Adrenal gland (tissue), 9 donors: ENCODE measurements at regions not wholly inside any gene's neighbourhood (a gene's known extent, or its start where the extent isn't known, plus 50 kb on each side); places are given as distances from the start of the nearest gene placed in this dataset.

Experiments
- DNase-seq, 7 donors: peaks; one replicate each; pipeline ENCODE4 v3.0.0-alpha.2; 2019 to 2020
- H3K27ac ChIP-seq, 5 donors: fragments of 200-600 bp; sonication (generic) in 4 of 5; 1 replicate in 3 of 5; 2 replicates in 2 of 5; pipeline versions ENCODE4 v1.5.1 to v1.8.0; 2016 to 2020; ENCODE audit warnings: mild to moderate bottlenecking in 1 of 5
- H3K27me3 ChIP-seq: fragments of 200-600 bp; 2 replicates; pipeline ENCODE4 v1.8.0; 2021
- H3K36me3 ChIP-seq, 2 donors: fragments of 200-600 bp; replicated peaks in 1 of 2; 1 replicate in 1 of 2; 2 replicates in 1 of 2; pipeline versions ENCODE4 v1.5.1 to v1.8.0; 2018 to 2022
- H3K4me1 ChIP-seq, 2 donors: fragments of 200-600 bp; replicated peaks in 1 of 2; 1 replicate in 1 of 2; 2 replicates in 1 of 2; pipeline versions ENCODE4 v1.5.1 to v1.8.0; 2018 to 2021
- H3K4me3 ChIP-seq, 4 donors: fragments of 200-600 bp; sonication (generic) in 3 of 4; one replicate each; pipeline ENCODE4 v1.5.1; 2016 to 2018
- H3K9me3 ChIP-seq, 3 donors: fragments of 200-600 bp; sonication (generic) in 1 of 3; replicated peaks in 1 of 3; 1 replicate in 2 of 3; 2 replicates in 1 of 3; pipeline versions ENCODE4 v1.5.1 to v1.8.0; 2016 to 2021
- POLR2A ChIP-seq, 2 donors: fragments of 450-650 bp; IDR thresholded peaks; one replicate each; pipeline ENCODE4 v1.6.1; 2017; ENCODE audit warnings: antibody characterized with exemption in 2 of 2, mild to moderate bottlenecking in 2 of 2, moderate library complexity in 1 of 2
- WGBS, 4 donors: extraction: QIAGEN DNeasy Blood & Tissue Kit in 2 of 4; methylation state at CpG; one replicate each; pipeline versions ENCODE4 v1.1.5 to v1.1.7; 2013 to 2017; 5-methylcytosine and 5-hydroxymethylcytosine counted together
- intact Hi-C, 2 donors: fragments of 100-400 bp; cut with DNase I; formaldehyde crosslinking; loops; one replicate each; pipeline versions ENCODE4 v1.14.1 to v1.15.0; 2022 to 2023
- TF ChIP-seq, protein P1 (sequence below), 6 experiments: fragments of 450-650 bp in 4 of 6; fragments of 200-600 bp in 2 of 6; sonication (generic) in 1 of 6; IDR thresholded peaks; 1 replicate in 5 of 6; 2 replicates in 1 of 6; pipeline versions ENCODE4 v1.5.1 to v1.8.0; 2016 to 2021; ENCODE audit warnings: antibody characterized with exemption in 6 of 6, mild to moderate bottlenecking in 2 of 6, moderate library complexity in 1 of 6
- donor health status: healthy with polysubstance abuse.
- donor health status: Bipolar disorder and iron deficiency.
- donor health status: DM: yes; HTN: yes; CAD: no.
- donor health status: DM: no; HTN: no; CAD: no.
- donor health status: DM: no; HTN: no; CAD: no.

DNA sequence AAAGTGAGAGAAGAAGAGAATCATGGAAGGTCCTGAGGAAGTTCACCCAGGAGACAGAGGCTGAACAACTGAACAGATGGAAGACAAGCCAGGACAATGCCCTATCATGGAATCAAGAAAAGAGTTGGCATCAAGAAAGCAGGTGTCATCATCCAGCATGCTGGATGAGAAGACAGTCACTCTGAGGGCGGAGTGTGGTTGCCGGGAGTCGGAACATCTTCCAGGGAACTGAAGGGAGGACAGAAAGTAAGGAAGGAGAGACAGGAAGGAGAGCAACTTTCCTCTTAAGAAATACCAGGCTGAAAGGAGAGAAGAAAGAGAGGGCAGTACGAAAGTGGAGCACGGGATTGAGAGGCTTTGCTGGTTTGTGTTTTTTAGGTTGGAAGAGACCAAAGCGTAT lies 654.5 kb upstream of the CELF2 start:
- Histone ChIP-seq H3K9me3 (no peaks in the 10 kb centered on the region), H3K36me3 (no peaks in the 10 kb centered on the region), H3K27ac (no peak overlapping the region), H3K27me3 (no peaks in the 10 kb centered on the region), H3K4me3 (no peak overlapping the region), H3K4me1 (no peaks in the 10 kb centered on the region)
- 84 to 90% (median 84%) methylated on average over 6 of the region's 6 CpGs for WGBS, 4 donors
- intact Hi-C loops, result no loop called here
- no peak for DNase-seq
- TF ChIP-seq, protein P1, sequence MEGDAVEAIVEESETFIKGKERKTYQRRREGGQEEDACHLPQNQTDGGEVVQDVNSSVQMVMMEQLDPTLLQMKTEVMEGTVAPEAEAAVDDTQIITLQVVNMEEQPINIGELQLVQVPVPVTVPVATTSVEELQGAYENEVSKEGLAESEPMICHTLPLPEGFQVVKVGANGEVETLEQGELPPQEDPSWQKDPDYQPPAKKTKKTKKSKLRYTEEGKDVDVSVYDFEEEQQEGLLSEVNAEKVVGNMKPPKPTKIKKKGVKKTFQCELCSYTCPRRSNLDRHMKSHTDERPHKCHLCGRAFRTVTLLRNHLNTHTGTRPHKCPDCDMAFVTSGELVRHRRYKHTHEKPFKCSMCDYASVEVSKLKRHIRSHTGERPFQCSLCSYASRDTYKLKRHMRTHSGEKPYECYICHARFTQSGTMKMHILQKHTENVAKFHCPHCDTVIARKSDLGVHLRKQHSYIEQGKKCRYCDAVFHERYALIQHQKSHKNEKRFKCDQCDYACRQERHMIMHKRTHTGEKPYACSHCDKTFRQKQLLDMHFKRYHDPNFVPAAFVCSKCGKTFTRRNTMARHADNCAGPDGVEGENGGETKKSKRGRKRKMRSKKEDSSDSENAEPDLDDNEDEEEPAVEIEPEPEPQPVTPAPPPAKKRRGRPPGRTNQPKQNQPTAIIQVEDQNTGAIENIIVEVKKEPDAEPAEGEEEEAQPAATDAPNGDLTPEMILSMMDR (IDR thresholded peaks at IDR 0.05), result no peak
- no peak for TF ChIP-seq POLR2A (IDR thresholded peaks at IDR 0.05)

DNA sequence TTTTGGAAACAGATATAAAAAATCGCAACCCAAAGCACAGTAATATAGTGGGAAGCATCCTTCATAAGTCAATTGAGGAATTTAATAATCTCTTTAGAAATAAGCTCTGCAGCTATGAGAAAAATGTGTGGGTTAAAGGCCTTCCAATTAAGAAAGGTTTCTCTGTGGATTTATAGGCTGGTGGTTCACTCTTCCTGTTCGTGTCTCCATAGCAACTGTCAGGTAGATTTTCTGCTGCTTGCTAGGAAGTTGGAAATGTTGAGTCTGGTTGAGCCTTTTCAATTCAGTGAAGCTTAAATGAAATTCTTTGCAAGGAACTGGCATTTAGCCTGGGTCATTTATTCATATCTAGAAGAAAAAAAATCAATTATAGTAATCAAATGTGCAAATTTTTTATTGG lies 652.8 kb upstream of the CELF2 start:
- WGBS, 4 donors, result 59 to 75% (median 65%) methylated on average over 2 of the region's 2 CpGs

DNA sequence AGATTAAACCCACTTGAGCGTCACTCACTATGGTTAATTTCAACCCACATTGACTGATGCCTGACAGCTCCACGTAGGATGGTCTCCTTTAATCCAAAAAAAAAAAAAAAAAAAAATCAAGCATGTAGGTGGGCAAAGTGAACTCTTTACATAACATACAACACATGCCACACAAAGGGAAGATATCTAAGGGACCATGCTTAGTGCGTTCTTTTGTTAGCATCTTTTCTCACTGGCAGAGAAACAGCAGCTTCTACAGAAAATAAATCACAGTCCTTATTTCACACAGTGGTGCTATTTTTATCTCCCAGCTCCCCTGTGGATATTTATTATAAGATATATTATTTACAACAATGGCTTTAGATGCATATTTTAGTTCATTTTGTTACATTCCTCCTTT lies 652.0 kb upstream of the CELF2 start:
- DNase-seq, result no peak
- Histone ChIP-seq H3K4me3 (no peak overlapping the region), H3K27ac (no peak overlapping the region), H3K27me3 (no peaks in the 10 kb centered on the region), H3K4me1 (no peaks in the 10 kb centered on the region), H3K36me3 (no peaks in the 10 kb centered on the region), H3K9me3 (no peaks in the 10 kb centered on the region)
- WGBS, 4 donors, result 74 to 88% (median 78%) methylated on average over 3 of the region's 3 CpGs
- intact Hi-C loops, result no loop called here
- no peak for TF ChIP-seq POLR2A (IDR thresholded peaks at IDR 0.05)
- TF ChIP-seq, protein P1 (IDR thresholded peaks at IDR 0.05), result no peak

More for the DNA sequence above, 652.8 kb upstream of the CELF2 start:
- TF ChIP-seq, protein P1 (IDR thresholded peaks at IDR 0.05), result no peak
- TF ChIP-seq POLR2A (IDR thresholded peaks at IDR 0.05), result no peak
- intact Hi-C loops, result no loop called here
- H3K4me3 ChIP-seq, result no peak overlapping the region
- no peaks in the 10 kb centered on the region for H3K4me1 ChIP-seq
- no peak overlapping the region for H3K27ac ChIP-seq
- no peak for DNase-seq
- no peaks in the 10 kb centered on the region for H3K36me3 ChIP-seq
- no peaks in the 10 kb centered on the region for H3K27me3 ChIP-seq
- no peaks in the 10 kb centered on the region for H3K9me3 ChIP-seq

DNA sequence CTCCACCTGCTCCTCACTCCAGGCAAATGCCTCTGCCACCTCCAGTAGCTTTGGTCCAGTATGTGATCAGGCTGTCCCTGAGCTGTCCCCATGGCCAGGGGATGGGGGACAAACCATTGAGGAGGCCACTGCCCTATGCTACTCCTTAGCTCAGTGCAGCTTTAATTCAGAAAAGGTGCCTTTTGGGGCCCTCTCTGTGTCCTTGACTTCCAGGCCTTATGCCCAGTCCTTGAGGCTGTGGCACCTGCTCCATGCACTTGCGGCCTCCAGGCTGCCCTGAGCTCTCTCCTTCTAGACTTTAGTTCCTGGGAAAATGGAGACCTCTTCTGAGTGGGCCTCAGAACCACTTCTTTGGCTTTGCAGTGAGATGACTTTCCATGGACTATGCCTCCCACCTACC lies 650.8 kb upstream of the CELF2 start:
- no peak for TF ChIP-seq POLR2A (IDR thresholded peaks at IDR 0.05)
- TF ChIP-seq, protein P1 (IDR thresholded peaks at IDR 0.05), result no peak
- Histone ChIP-seq H3K27me3 (no peaks in the 10 kb centered on the region), H3K4me1 (no peaks in the 10 kb centered on the region), H3K4me3 (no peak overlapping the region), H3K36me3 (no peaks in the 10 kb centered on the region), H3K9me3 (no peaks in the 10 kb centered on the region), H3K27ac (no peak overlapping the region)
- WGBS, 4 donors, result 80 to 89% (median 88%) methylated on average over 1 of the region's 1 CpG
- intact Hi-C loops, result no loop called here
- DNase-seq, result no peak
